ENCODE measurements at regions not wholly inside any gene's neighbourhood (a gene's known extent, or its start where the extent isn't known, plus 50 kb on each side); places are given as distances from the start of the nearest gene placed in this dataset.

DNA sequence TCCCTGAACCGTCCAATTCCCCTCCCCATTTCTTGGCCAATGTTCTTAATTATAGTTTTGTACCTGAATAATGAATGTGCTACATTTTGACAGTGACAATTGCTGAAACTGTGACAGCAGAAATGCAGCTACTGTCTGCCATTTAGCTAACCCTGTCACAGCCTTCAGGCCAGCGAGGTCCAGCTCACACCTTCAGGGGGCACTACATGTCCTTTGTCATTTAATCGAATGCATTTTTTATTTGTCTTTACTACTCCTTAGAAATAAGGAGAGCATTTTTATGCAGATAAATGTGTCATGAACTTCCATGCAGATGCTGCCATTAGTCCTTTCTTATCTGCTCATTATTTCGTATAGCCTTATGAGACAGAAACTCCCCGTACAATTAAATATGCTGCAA lies 159.9 kb downstream of the MZT1 start:
- FAIRE-seq, result no peak
- H3K9ac ChIP-seq (ENCODE audit: control insufficient read depth, insufficient read depth, low read length), result no peak overlapping the region
- H4K20me1 ChIP-seq (ENCODE audit: control insufficient read depth, insufficient read depth), result no peaks in the 10 kb centered on the region
- intact Hi-C loops (cut with micrococcal nuclease; ENCODE audit: unreplicated experiment), result no loop called here
- DNase-seq (ENCODE audit: low read depth, low spot score), result no peak
- ChIA-PET RAD21 (ENCODE audit: unreplicated experiment) (no interaction called here), SMC1A (ENCODE audit: uncharacterized antibody, unreplicated experiment) (no interaction called here), POLR2A (no interaction called here), CTCF (interaction anchor here (0.6 to 1.5 kb wide), 2 partner anchors 9 to 1105 kb away, joined by 3 to 6 read pairs; no protein-coding TSS in a partner anchor)
- no peak overlapping the region for H3K4me3 ChIP-seq
- no peaks in the 10 kb centered on the region for H3K4me1 ChIP-seq (ENCODE audit: control insufficient read depth, insufficient read depth, low read length)
- H3K27ac ChIP-seq (ENCODE audit: control insufficient read depth, insufficient read depth), result no peak overlapping the region
- H3K79me2 ChIP-seq (ENCODE audit: control insufficient read depth, insufficient read depth, low read length), result no peaks in the 10 kb centered on the region
- no peaks in the 10 kb centered on the region for H3K9me3 ChIP-seq (replicated peaks; ENCODE audit: control insufficient read depth, insufficient read depth, low read length)
- no peaks in the 10 kb centered on the region for H3K27me3 ChIP-seq (replicated peaks in 1 of 2; ENCODE audit: control insufficient read depth in 2 of 2, insufficient read depth in 2 of 2, low read length in 1 of 2)
- BruUV-seq (replicated peaks), result no TSS peak
- TF ChIP-seq, protein P1, sequence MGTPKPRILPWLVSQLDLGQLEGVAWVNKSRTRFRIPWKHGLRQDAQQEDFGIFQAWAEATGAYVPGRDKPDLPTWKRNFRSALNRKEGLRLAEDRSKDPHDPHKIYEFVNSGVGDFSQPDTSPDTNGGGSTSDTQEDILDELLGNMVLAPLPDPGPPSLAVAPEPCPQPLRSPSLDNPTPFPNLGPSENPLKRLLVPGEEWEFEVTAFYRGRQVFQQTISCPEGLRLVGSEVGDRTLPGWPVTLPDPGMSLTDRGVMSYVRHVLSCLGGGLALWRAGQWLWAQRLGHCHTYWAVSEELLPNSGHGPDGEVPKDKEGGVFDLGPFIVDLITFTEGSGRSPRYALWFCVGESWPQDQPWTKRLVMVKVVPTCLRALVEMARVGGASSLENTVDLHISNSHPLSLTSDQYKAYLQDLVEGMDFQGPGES (IDR thresholded peaks at IDR 0.05), result no peak
- TF ChIP-seq SUPT20H (IDR thresholded peaks at IDR 0.05; ENCODE audit: borderline replicate concordance, control insufficient read depth, low read depth, low read length) (no peak), NR2C2 (IDR thresholded peaks at IDR 0.05; ENCODE audit: borderline replicate concordance, control insufficient read depth, insufficient read length, low read depth) (no peak), ZNF24 (IDR thresholded peaks at IDR 0.05) (no peak), TAF1 (IDR thresholded peaks at IDR 0.05; ENCODE audit: borderline replicate concordance, low read depth, low read length) (no peak)
- TF ChIP-seq, protein P2, sequence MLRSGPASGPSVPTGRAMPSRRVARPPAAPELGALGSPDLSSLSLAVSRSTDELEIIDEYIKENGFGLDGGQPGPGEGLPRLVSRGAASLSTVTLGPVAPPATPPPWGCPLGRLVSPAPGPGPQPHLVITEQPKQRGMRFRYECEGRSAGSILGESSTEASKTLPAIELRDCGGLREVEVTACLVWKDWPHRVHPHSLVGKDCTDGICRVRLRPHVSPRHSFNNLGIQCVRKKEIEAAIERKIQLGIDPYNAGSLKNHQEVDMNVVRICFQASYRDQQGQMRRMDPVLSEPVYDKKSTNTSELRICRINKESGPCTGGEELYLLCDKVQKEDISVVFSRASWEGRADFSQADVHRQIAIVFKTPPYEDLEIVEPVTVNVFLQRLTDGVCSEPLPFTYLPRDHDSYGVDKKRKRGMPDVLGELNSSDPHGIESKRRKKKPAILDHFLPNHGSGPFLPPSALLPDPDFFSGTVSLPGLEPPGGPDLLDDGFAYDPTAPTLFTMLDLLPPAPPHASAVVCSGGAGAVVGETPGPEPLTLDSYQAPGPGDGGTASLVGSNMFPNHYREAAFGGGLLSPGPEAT (IDR thresholded peaks at IDR 0.05; ENCODE audit: low read depth), result no peak
- no peak for ATAC-seq
- no peak overlapping the region for H3K4me2 ChIP-seq (ENCODE audit: control insufficient read depth, insufficient read depth)
- no peak overlapping the region for H2AFZ ChIP-seq (ENCODE audit: control insufficient read depth, low read depth, low read length)
- WGBS (ENCODE audit: insufficient coverage, insufficient replicate concordance, low lambda C conversion rate, missing lambda C conversion rate), result 20% methylated on average over 5 of the region's 5 CpGs
- in situ Hi-C loops (cut with MboI), result no loop called here
- H3K36me3 ChIP-seq (ENCODE audit: control insufficient read depth in 2 of 2, insufficient read depth in 2 of 2, low read length in 1 of 2), result no peaks in the 10 kb centered on the region
